GM18499 (cell line): ENCODE measurements at regions not wholly inside any gene's neighbourhood (a gene's known extent, or its start where the extent isn't known, plus 50 kb on each side); places are given as distances from the start of the nearest gene placed in this dataset.

Experiments
- ATAC-seq: cut with Tn5 transposase; IDR thresholded peaks from one replicate; pipeline ENCODE4 v1.9.1; 2021; ENCODE audit warnings: moderate number of reproducible peaks; ENCODE audit not compliant: insufficient read depth, unreplicated experiment

DNA sequence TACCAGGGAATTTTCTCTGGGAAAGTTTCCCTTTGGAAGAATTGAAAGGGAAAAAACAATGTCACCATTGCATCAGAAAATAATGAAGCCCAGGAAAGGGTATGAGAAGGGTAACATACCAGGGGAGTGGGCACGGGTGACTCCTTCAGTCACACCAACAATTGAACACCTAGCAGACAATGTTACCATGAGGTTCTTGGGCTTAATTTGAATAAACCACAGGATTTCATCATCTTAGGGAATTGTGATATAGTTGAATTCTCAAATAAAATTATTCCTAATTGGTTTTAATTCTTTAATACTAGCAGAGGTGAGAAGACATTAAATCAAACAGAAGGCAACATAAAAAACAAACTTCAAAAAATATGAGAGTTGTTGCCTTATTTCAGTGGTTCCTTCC is 73.7 kb upstream of the RREB1 start:
- no peak for ATAC-seq

DNA sequence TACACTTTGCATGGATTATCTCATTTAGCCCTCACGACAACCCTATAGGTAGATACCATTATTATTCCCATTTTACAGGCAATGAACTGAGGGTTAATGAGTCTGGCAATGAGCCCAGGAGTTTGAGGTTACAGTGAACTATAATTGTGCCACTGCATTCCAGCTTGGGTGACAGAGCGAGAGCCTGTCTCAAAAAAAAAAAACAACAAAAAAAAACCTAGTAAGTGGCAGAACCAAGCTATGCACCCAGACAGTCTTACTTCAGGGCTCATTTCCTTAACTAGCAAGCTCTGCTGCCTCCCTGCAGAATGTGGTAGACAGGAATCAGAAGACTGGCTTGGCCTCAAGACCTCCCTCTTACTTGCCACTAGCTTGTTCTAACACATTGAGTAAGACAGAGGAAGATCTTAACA is 71.9 kb upstream of the RREB1 start:
- no peak for ATAC-seq

DNA sequence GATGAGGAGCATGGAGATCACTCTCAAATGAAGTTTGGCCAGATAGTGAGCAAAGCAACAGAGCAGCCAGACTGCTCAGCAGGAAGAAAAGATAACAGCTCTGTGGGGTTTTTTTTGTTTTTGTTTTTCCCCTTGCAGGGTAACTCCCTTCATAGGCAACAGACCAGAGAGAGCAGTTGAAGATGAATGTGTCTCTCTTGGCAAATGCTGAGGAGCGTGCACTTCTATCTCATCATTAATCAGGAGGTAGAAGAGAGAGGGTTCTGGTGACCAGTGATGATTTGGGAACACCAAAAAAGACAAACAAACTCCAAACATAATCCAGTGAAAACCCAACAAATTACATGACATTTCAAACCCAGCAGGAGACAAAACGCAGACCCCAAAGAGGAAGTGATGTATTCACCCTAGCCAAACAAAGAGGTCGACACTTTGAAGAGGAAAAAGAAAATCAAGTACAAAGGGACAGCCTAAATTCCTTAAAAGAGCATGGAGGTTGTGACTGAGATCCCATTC is 66.2 kb upstream of the RREB1 start:
- no peak for ATAC-seq

DNA sequence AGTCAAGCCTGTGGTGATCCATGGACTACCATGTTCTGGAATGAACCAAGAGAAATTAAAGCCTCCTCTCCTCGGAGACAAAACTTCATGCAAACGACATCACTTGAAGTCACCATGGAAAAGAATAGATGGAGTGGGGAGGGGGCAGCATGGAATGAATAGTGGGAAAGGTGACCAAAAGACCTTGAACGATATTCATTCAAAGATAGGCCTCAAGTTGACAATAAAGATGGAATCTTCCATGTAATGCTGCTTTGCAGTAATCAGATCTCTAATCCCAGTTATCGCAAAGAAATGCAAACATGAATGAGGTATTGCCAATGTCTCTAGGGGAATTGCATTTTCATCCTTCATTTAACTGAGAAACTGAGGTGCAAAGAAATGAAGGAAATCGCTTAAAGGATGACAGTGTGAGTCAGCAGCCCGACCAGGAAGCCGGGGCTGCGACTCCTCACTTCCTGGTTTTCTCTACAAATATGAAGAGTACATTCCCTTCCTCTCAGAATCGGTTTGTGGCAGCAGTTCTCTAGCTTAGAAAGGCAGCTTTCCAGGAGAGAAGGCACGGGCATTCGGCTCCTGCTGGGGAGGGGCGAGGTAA is 65.6 kb upstream of the RREB1 start:
- no peak for ATAC-seq

DNA sequence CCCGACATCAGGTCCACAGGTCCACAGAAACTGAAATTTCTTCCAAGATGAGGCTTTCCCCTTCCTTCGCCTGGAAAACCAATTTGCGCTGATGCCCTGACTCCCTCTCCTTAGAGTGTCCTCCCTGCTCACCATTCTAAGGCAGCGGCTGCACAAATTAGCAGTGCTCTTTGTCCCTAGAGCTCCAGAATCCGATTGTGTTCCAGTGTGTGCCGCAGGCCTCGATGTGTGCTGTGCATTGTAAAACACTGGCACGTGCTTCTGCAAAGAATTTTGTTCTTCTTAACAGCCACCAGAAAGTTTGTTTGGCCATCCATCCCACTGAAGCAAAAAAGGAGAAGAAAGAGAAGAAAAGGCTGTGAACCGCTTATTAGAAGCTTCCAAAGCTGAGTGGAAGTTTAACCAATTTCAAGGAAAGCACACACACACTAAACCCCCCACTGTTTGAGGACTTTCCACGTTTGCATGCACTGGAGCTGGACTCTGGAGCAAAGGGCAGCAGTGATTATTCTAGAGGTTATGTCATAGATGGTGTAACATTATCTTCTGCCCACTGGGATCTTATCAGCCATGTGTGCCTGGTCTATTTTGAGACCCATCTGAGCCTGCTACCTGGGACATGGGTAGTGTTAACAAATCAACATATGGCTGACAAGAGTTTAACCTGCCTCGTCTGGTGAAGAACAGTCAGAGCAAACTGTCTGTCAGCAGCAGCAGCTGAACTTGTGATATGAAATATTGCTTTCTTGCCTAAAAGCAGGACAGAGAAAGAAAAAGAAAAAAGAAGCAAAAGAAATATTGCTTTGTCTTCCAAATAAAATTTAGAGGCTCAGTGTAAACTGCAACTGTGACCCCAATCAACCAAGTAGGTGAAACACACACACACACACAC is 64.9 kb upstream of the RREB1 start:
- no peak for ATAC-seq

DNA sequence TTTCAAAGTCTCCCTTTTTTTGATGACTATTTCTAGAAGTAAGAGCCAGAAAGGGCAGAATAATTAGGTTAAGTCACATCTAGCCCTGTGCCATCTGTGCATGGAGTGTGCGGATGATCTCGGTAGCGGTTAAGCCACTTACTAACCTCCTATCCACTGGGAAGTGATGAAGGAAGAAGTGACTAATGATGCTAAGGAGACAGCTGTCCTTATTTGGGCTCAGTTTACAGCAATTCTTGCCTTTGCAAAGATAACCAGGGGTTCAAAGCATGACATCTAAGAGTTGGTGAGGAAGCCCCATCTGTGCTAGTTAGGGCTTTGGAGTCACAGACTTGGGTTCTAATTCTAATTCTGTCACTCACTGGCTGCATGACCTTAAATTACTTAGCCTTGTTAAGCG is 62.4 kb upstream of the RREB1 start:
- ATAC-seq = no peak

DNA sequence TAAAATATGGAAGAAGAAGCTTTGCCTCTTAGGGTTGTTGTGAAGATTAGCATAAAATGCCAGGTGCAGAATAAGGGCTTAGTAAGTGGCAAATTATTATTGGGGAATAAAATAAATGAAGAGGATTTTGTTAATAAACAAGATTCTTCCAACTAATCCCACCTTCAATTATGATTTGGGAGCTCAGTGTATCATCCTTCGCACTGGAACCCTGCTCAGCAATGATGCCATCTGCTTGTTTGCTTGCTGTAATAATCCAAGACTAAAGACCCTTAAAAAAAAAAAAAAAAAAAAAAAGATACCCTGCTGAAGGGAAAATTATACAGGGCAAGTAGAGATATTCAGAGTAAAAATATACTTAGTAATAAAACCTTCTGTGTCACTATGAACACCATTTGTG is 62.0 kb upstream of the RREB1 start:
- no peak for ATAC-seq

DNA sequence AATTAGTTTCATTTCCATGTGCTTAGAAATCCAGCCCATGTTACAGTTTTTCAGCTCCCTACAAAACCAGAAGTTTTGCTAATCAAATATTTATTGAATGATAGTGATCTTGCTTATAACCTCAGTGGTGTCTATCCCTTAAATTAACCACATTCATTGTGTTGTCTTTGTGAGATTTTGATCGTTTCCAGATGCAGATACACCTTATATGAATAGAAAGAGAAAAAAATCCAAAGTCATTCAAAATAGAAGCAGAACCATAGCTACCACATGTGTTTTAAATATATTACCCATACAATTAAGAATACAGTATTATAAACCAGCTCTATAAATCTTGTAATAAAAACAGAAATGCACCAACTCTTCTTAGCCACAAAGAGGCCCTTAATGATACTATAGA is 60.6 kb upstream of the RREB1 start:
- ATAC-seq = no peak

DNA sequence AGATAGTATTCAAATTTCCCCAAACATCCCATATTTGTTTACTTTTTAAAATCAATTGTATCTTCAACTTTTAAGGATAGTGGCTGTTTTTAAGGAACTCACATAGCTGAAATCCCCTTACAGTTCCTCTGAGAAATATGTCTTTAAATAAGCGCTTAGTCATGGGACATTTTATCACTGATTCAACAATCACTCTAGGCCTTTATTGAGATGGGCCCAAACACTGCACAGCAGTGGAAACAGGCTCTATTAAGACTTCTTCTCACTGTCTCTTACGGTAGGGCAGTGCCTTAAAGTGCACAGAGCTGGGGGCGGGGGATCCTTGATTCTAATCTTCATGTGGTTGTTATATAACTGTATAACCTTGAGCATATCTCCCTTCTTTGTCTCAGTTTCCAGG is 59.8 kb upstream of the RREB1 start:
- ATAC-seq = no peak

DNA sequence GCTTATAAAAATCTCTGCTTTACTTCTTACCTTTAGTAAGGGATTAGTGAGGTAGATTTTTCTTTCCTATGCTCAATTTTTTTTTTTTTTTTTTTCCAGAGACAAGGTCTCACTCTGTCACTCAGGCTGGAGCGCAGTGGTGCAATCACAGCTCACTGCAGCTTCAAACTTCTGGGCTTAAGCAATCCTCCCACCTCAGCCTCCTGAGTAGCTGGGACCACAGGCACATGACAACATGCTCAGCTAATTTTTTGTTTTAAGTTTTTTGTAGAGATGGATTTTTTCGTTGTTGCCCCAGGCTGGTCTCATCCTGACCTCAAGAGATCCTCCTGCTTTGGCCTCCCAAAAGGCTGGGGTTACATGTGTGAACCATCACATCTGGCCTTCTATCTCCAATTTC is 58.9 kb upstream of the RREB1 start:
- no peak for ATAC-seq

DNA sequence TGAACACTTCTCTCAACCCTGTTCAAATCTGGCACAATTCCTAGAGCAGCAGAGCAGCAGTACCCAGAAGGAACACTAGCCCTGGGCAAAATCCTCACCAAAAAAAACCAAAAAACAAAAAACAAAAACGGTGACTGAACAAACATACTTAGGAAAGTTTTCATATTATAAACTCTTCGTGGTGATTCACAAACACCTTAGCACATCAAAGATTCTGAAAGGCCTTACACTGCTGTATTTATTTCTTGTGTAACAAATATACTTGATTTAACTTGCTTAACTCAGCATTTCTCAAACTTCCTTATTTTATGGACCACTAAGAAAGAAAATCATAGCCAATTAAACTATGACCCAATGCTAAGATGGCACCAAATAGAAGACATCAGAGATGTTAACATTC is 57.8 kb upstream of the RREB1 start:
- ATAC-seq = no peak

DNA sequence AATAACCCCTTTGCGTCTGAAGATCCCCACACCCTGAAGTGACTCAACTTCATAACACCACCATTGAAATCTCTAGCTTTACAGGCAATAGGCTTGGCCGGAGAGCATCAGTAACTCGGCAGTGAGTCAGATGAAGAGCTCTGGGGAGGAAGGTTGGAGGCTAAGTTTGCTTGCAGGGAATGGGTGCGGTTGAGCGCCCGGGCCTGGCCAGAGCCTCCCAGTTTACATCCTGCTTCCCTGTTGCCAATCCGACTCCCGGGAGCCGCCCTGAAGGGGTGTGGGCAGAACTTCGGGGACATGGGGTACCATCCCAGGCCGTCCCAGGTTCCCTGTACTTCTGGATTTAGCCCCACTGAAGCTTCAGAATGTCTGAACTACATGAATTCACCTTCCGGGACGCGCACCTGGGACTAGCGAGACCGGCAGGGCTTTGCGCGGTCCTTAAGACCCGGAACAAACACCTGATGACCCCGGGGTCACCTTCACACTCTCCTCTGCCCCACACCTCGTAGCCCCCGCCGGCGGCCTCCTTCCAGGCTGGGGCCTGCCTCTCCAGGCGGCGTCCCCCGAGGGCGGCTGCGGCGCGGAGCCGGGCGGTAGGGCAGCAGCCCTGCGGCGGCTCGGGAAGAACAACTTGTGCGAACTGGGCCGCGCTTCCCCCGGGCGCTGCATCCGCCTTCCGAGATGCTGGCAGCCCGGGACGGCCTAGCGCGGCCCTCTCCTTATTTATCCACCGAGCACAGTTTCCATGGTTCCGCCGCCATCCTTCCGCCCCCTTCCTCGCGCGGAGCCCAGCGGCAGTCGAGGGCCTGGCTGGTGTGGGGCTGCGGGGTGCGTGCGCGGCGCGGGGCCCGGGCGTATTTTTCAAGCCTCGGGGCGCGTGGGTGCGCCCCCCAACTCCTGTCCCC is 56.6 kb upstream of the RREB1 start:
- ATAC-seq = no peak

DNA sequence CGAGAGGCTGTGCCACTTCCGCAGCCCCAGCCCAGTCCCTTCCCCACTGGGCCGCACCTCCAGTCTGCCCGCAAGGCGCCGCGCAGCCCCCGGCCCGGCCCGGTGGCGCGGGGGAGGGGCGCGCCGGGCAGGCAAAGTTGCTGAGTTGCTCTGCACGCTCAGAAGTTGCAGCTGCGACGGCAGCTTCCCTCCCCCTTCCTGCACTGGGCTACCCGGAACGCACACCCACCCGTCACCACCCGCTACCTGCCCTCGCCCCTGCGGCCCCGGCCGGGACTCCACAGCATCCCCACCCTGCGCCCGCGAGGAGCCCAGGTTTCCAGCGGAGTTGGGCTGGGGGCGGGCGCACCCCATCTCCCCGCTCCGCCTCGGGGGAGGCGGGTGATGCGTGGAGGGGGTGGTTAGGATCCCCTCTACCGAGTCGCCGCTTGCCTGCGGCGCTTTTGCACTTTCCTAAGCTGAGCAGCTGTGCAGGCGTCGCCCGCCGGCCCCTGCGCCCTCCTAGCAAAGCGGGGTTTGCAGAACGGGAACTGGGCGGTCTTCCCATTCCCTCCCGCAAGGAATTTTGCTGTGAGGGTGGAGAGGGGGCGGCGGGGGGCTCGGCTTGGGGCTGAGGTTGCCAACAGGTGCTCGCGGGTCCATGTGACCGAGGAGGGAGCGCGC is 55.9 kb upstream of the RREB1 start:
- no peak for ATAC-seq

DNA sequence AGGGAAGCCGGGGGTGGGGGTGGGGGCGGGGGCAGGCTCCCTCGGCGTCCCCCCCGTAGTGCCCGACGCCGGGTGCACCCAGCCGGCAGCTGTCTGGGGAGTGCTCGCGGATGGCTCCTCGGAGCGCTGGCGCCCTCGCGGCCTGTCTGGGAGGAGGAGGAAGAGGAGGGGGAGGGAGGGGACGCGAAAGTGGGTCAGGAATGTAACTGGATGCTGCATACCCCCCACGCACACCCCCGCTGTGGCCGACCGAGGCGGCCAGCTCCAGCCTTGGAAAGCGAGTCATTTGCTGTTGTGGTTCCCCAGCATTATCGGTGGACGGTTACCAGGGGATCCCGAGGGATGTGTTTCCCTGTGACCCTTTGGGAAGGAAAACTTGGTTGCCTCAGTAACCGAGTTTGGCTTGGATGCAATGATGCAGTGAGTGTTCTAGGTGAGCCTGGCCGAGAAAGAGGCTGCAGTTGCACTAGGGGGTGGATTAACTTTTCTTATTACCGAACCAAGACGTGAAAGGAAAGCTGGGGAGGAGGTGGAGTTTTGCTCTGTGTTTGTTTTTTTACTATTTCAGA is 55.2 kb upstream of the RREB1 start:
- no peak for ATAC-seq

DNA sequence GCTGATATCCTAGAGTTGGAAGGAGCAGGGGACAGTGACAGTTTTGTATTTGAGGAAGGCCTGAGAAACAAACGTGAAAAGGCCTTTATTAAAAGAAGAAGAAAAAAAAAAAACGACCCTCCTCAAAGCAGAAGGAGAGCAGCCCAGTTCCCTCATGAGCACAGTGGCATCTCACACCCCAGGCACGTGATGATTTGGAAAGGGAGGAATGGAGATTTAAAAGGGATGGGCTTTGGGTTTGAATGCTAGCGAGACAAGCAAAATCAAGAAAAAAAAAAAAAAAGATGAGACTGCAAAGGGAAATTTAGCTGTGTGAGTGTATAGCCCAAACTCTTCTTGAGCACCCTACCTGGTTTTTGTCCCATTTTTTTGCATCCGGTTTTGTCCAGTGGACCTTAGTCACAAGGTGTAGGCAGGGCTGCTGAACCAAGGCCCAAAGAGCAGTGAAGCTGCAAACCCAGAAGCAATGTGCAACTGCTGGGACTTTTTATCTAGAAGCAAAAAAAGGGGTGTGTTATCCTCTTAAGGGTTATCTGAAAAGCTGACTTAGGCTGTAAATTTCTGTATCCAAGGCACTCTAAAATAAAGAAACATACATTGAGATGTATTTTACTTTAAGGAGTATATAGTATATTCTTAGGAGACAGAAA is 54.5 kb upstream of the RREB1 start:
- no peak for ATAC-seq
